Stimulated activated effector memory CD8-positive, alpha-beta T cell treated with anti-CD3 and anti-CD28 coated beads, Interleukin-12 subunit alpha, Interleukin-12 subunit beta, amount 100 ng/mL, for 72 hours (primary cell): ENCODE measurements at regions not wholly inside any gene's neighbourhood (a gene's known extent, or its start where the extent isn't known, plus 50 kb on each side); places are given as distances from the start of the nearest gene placed in this dataset.
"Not testable (repeated sequence)": the region's sequence is repeated elsewhere in the genome, so short reads cannot be mapped to it uniquely, and the experiment has no call there.

Source experiments
- ATAC-seq: fragments of 150-1000 bp; cut with Tn5 transposase; 2 replicates; pipeline ENCODE4 v1.10.0; 2021
- DNase-seq, 2 donors: peaks; one replicate each; pipeline ENCODE4 v3.0.0; 2021 to 2022; ENCODE audit warnings: low spot score in 2 of 2
- H3K27ac Mint-ChIP-seq: one replicate; pipeline ENCODE4 v1.8.0; 2022; ENCODE audit warnings: mild to moderate bottlenecking, mixed read lengths
- H3K36me3 Mint-ChIP-seq: one replicate; pipeline ENCODE4 v1.8.0; 2022; ENCODE audit warnings: mild to moderate bottlenecking, mixed read lengths
- H3K4me1 Mint-ChIP-seq: one replicate; pipeline ENCODE4 v1.8.0; 2022; ENCODE audit warnings: mixed read lengths
- H3K4me3 Mint-ChIP-seq: one replicate; pipeline ENCODE4 v1.8.0; 2022; ENCODE audit warnings: mild to moderate bottlenecking, mixed read lengths
- H3K9me3 Mint-ChIP-seq: one replicate; pipeline ENCODE4 v1.8.0; 2022; ENCODE audit warnings: mixed read lengths

DNA sequence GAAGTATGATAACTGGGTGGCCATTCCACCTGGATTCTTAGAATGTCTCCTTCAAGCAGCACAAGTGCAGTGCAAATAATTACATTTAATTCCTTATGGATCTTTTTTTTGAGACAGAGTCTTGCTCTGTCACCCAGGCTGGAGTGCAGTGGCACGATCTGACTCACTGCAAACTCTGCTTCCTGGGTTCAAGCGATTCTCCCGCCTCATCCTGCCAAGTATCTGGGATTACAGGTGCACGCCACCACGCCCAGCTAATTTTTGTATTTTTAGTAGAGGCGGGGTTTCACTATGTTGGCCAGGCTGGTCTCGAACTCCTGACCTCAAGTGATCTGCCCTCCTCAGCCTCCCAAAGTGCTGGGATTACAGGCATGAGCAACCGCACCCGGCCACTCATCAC is 80.7 kb upstream of the ABHD2 start:
- not testable (repeated sequence) for DNase-seq, ATAC-seq, H3K27ac Mint-ChIP-seq, H3K36me3 Mint-ChIP-seq, H3K4me1 Mint-ChIP-seq, H3K4me3 Mint-ChIP-seq, H3K9me3 Mint-ChIP-seq

DNA sequence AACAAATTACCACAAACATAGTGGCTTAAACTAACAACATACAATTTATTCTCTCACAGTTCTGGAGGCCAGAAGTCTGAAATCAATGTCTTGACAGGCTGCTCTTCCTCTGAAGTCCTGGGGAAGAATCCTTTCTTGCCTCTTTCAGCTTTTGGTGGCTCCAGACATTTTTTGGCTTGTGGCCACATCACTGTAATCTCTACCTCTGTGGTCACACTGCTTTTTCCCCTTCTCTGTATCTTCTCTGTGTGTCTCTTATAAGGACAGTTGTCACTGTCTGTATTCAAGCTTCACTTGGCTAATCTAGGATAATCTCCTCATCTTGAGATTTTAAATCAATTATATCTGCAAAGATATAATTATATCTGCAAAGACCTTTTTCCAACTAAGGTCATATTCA is 80.3 kb upstream of the ABHD2 start:
- H3K27ac Mint-ChIP-seq: no peak overlapping the region
- DNase-seq (no peak), ATAC-seq (no peak)
- no peak overlapping the region for H3K4me3 Mint-ChIP-seq
- H3K36me3 Mint-ChIP-seq: no peaks in the 10 kb centered on the region
- no peaks in the 10 kb centered on the region for H3K4me1 Mint-ChIP-seq
- H3K9me3 Mint-ChIP-seq: no peaks in the 10 kb centered on the region

DNA sequence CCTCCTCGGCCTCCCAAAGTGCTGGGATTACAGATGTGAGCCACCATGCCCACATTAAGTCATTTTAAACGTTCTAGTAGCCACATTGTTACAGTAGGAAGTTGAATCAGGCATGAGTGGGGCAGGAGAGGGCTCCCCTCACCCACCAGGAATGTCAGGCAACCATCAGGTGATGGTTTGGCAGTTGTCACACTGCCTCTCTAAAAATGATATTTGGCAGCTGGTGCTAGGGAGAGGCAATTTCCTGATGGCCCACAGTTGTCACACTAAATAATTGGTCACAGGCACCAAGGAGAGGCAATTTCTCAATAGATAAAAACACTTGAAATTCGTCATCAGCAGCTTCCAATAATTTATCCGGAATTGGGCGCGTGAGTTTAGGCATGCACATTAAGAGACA is 79.2 kb upstream of the ABHD2 start:
- Mint-ChIP-seq H3K4me1 (no peaks in the 10 kb centered on the region), H3K9me3 (no peaks in the 10 kb centered on the region), H3K27ac (no peak overlapping the region), H3K36me3 (no peaks in the 10 kb centered on the region), H3K4me3 (no peak overlapping the region)
- DNase-seq (no peak), ATAC-seq (no peak)

DNA sequence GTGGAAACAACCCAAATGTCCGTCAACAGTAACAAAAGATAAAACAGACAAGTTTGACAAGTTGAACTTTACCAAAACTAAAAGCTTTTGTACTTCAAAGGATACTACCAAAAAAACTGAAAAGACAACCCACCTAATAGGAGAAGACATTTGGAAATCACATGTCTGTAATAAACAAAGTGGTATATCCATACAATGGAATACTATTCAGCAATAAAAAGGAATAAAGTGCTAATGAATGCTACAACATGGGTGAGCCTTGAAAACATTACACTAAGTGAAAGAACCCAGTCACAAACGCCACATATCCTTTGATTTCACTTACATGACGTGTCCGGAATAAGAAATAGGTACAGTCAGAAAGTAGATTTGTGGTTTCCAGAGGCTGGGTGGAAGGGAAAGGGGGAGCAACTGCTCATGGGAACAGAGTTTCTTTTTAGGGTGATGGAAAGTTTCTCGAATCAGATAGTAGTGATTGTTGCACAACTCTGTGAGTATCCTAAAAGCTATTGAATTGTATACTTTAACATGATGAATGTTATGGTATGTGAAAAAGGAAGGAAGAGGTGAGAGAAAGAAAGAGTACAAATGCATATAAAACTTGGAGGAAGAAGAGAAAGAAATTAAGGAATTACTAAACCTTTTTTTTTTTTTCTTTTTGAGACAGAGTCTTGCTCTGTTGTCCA is 72.7 kb upstream of the ABHD2 start:
- Mint-ChIP-seq H3K36me3 (no peaks in the 10 kb centered on the region), H3K4me3 (no peak overlapping the region), H3K27ac (no peak overlapping the region), H3K9me3 (no peaks in the 10 kb centered on the region), H3K4me1 (peaks cover 14% of the 10 kb centered on the region)
- DNase-seq (no peak), ATAC-seq (no peak)

DNA sequence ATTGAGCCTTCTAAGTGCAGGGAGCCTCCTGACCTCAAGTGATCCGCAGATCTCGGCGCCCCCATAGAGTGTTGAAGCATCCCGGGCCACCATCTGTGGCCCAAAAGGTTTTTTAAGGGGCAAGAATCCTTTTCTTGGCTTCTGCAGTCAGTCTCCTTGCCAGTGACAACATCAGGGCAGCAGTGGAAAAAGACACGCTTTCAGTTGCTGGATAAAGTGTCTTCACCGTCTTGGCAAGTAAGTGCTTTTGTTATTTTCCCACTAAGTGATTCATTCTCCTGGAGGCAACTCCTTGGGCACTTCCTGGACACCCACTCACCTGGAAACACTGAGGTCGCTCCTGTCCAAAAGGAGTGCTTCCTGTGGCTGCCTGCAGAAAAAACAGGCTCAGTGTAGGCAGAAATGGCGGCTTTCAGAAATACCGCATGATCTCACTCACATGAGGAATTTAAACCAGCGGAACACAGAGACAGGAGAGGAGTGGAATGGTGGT is 71.7 kb upstream of the ABHD2 start:
- Mint-ChIP-seq H3K27ac (no peak overlapping the region), H3K9me3 (no peaks in the 10 kb centered on the region), H3K4me1 (peaks cover 14% of the 10 kb centered on the region), H3K36me3 (no peaks in the 10 kb centered on the region), H3K4me3 (no peak overlapping the region)
- DNase-seq (no peak), ATAC-seq (no peak)

DNA sequence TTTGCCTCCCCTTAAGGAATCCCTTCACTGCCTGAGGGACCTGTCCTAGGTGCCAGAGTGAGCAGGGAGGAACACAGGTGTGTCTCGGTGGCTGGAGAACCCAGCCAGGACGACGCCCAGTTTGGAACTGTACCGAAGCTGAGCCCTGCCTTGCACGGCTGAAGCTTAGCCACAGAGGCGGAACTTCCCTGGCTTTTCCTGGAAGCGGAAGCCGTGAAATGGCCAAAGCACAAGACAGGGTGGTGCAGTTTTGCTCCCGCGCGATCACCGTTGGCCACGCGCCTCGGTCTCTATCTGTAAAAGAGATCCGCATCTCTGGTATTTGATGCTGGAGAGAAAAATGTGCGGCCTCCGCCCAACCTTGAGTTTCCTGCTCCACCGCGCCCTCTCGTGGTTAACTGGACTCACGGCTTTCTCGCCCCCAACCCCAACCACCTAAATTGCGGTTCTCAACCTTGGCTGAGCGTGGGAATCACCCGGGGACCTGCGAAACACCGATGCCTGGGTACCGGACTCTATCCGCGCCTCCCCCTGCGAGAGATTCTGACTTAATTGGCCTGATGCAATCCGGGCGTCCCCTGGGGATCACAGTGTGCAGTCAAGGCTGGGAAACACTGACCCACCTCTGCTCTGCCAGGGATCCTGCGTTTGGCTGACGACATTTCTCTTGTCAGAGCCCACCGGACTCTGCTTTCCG is 70.7 kb upstream of the ABHD2 start:
- no peaks in the 10 kb centered on the region for H3K9me3 Mint-ChIP-seq
- DNase-seq: peak; percentile 74 to 90
- peaks cover 14% of the 10 kb centered on the region for H3K4me1 Mint-ChIP-seq
- peak overlapping the region; percentile 17 for H3K27ac Mint-ChIP-seq
- H3K36me3 Mint-ChIP-seq: no peaks in the 10 kb centered on the region
- ATAC-seq: peak; percentile 85
- peak overlapping the region; percentile 54 for H3K4me3 Mint-ChIP-seq

DNA sequence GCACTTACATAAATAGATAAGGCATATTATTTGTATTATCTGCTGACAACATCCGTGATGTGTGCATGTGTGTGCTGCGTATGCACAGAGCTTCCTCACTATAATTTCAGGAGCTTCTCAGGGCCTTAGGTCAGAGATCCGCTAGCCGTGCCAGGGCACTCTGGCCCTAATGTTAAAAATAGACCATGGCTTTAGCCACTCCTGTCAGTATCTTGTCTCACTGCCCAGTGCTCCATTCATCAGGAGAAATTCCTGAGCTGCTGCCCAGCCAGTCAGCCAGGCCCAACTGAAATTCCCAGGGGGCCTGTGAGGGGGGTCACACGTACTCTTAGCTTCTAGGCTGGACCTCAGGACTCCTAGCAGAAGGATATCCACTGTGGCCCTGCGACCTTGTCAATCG is 70.0 kb upstream of the ABHD2 start:
- no peak overlapping the region for H3K4me3 Mint-ChIP-seq

DNA sequence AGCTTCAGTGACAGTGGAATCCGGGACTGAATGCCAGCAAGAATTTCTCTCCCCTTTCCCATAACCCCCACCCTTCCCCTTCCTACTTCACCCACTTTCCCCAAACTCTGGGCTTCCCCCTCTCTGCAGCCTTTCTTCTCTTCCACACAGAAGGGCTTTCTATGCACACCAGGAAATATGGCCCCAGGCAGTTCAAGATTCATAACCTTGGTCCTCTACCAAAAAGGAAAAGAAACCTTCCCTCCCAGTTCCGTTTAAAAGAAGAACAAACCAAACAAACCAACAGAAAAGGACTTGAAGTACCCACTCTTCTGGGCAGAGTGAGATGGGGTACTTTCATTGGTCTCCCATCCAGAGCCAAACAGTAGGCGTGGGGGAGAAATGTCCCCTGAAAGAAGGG is 68.8 kb upstream of the ABHD2 start:
- H3K4me1 Mint-ChIP-seq: peaks cover 14% of the 10 kb centered on the region
- DNase-seq: no peak
- H3K27ac Mint-ChIP-seq: no peak overlapping the region
- no peaks in the 10 kb centered on the region for H3K36me3 Mint-ChIP-seq
- H3K4me3 Mint-ChIP-seq: no peak overlapping the region
- H3K9me3 Mint-ChIP-seq: no peaks in the 10 kb centered on the region
- no peak for ATAC-seq

More for the DNA sequence above, 70.0 kb upstream of the ABHD2 start:
- DNase-seq (no peak), ATAC-seq (no peak)
- no peak overlapping the region for H3K27ac Mint-ChIP-seq
- peaks cover 14% of the 10 kb centered on the region for H3K4me1 Mint-ChIP-seq
- H3K9me3 Mint-ChIP-seq: no peaks in the 10 kb centered on the region
- H3K36me3 Mint-ChIP-seq: no peaks in the 10 kb centered on the region

DNA sequence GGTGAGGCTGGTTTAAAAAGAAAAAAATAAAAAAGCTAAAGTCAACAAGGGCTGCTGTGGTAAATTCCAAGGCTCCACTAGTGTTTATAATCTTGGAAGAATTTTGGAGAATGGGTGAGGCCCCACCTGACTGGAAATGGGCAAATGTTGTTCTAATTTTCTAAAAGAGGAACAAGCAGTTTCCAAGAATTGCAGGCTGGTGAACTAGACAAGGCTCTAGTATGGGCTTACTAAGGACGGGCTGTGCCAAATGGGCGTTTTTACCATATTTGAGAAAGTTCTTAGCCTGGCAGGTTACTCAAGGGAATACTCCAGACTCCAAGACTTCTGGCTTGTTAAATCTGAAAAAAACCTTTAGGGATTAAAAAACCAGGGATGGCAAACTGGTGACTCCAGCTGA is 67.0 kb upstream of the ABHD2 start:
- H3K9me3 Mint-ChIP-seq: no peaks in the 10 kb centered on the region
- no peak overlapping the region for H3K27ac Mint-ChIP-seq
- no peak for DNase-seq
- ATAC-seq: no peak
- peaks cover 14% of the 10 kb centered on the region for H3K4me1 Mint-ChIP-seq
- H3K36me3 Mint-ChIP-seq: no peaks in the 10 kb centered on the region
- no peak overlapping the region for H3K4me3 Mint-ChIP-seq

DNA sequence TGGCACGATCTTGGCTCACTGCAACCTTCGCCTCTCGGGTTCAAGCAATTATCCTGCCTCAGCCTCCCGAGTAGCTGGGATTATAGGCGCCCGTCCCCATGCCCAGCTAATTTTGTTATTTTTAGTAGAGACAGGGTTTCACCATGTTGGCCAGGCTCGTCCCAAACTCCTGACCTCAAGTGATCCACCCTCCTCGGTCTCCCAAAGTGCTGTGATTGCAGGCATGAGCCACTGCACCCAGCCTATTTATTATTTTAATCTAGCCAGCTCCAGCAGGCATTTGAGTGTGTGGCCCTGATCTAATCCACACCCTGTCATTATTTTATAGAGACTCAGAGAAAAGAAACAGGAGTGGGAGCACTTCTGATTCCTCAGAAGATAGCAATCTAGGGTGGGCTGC is 66.4 kb upstream of the ABHD2 start:
- H3K9me3 Mint-ChIP-seq, H3K4me1 Mint-ChIP-seq, H3K4me3 Mint-ChIP-seq, DNase-seq, H3K36me3 Mint-ChIP-seq, H3K27ac Mint-ChIP-seq, ATAC-seq: not testable (repeated sequence)

DNA sequence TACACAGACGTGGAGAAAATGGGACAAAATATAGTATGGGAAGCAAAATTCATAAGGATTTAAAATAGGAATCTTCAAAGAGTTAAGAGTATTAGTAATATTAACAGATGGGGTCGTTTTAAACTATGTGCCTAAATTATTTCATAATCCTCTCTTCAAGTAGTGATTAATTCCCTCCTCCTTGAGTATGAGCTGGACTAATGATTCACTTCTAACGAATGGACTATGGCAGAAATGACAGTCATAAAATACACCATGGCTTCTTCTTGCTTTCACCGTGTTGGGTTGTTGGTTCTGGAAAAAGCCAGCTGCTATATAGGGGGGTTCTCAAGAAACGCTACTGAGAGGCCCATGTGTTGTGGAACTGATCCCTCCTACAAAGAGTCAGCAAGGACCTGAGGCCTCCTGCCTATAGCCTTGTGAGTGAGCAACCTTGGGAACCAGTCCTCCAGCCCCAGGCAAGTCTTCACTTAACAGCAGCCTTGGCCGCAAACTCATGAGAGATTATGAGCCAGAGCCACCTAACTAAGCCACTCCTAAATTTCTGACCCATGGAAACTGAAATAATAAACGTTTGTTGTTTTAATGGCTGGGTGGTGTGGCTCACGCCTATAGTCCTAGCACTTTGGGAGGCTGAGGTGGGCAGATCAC is 64.8 kb upstream of the ABHD2 start:
- Mint-ChIP-seq H3K4me3 (no peak overlapping the region), H3K36me3 (no peaks in the 10 kb centered on the region), H3K4me1 (no peaks in the 10 kb centered on the region), H3K27ac (no peak overlapping the region), H3K9me3 (no peaks in the 10 kb centered on the region)
- ATAC-seq: no peak
- no peak for DNase-seq

DNA sequence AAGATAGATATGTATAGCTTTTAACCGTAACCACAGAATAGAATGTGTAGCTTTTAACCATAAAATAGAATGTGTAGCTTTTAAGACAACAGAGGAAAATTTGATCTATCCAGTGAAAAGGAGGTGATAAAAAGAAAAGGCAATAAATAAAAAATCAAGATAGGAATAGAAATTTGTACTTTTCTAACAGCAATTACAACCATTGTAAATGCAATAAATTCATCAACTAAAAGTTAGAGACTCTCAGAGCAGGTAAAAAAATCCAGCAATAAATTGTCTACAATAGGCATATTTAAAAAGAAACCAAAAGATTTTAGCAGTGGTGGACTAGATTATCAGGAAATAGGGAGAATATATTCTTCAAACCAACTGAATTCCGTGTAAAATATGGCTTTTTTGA is 63.8 kb upstream of the ABHD2 start:
- no peak for ATAC-seq
- H3K4me3 Mint-ChIP-seq: no peak overlapping the region
- no peaks in the 10 kb centered on the region for H3K36me3 Mint-ChIP-seq
- H3K9me3 Mint-ChIP-seq: no peaks in the 10 kb centered on the region
- no peak overlapping the region for H3K27ac Mint-ChIP-seq
- DNase-seq: no peak
- no peaks in the 10 kb centered on the region for H3K4me1 Mint-ChIP-seq

DNA sequence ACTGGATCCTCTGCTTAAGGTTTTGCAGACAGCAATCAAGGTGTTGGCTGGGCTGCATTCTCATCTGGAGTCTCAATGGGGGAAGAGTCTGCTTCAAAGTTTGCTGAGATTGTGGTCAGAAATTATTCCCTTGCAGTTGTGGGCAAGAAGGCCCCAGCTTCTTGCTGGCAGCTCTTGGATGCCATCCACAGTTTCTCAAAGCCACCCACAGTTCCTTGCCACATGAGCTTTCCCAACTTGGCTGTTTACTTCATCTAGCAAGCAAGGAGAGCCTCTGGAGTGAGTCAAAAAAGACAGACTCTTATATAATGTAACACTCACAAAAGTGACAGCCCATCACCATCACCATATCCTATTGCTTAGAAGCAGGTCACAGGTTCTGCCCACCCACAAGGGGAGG is 62.1 kb upstream of the ABHD2 start:
- Mint-ChIP-seq H3K27ac (no peak overlapping the region), H3K9me3 (no peaks in the 10 kb centered on the region), H3K4me1 (no peaks in the 10 kb centered on the region), H3K4me3 (no peak overlapping the region), H3K36me3 (no peaks in the 10 kb centered on the region)
- DNase-seq (no peak), ATAC-seq (no peak)

DNA sequence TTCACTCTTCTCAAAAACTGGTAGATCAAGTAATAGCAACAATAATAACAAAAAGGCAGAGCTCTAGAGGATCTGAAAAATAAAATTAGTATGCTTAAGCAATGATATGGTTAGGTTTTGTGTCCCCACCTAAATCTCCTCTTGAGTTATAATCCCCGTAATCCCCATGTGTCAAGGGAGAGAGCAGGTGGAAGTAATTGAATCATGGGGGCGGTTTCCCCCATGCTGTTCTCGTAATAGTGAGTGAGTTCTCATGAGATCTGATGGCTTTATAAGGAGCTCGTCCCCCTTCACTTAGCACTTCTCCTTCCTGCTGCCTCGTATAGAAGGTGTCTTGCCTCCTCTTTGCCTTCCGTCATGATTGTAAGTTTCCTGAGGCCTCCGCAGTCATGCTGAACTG is 60.2 kb upstream of the ABHD2 start:
- H3K4me3 Mint-ChIP-seq: no peak overlapping the region
- H3K4me1 Mint-ChIP-seq: no peaks in the 10 kb centered on the region
- H3K27ac Mint-ChIP-seq: no peak overlapping the region
- DNase-seq (no peak), ATAC-seq (no peak)
- H3K36me3 Mint-ChIP-seq: no peaks in the 10 kb centered on the region
- H3K9me3 Mint-ChIP-seq: no peaks in the 10 kb centered on the region

DNA sequence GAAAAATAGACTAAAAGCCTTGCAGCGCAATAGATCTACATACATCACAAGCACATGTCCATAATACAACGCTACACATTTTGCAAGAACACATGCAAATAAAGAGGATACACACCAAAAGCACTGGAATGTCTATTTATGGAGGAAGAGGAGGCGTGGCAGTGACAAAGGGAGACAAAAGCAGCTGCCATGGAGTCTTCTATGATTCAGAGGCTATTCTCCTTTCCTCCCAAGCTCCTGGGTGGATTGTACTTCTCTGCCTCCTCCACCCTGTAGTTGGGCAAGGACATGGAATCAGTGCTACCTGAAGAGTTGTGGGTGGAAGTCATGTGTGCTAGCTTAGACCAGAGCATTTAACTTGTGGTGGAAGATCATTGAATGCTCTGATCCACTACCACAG is 57.9 kb upstream of the ABHD2 start:
- no peak for ATAC-seq

More for the DNA sequence above, 57.9 kb upstream of the ABHD2 start:
- Mint-ChIP-seq H3K4me1 (no peaks in the 10 kb centered on the region), H3K9me3 (no peaks in the 10 kb centered on the region), H3K36me3 (no peaks in the 10 kb centered on the region), H3K4me3 (no peak overlapping the region), H3K27ac (no peak overlapping the region)
- DNase-seq: no peak
